ENCODE measurements at regions not wholly inside any gene's neighbourhood (a gene's known extent, or its start where the extent isn't known, plus 50 kb on each side); places are given as distances from the start of the nearest gene placed in this dataset.

DNA sequence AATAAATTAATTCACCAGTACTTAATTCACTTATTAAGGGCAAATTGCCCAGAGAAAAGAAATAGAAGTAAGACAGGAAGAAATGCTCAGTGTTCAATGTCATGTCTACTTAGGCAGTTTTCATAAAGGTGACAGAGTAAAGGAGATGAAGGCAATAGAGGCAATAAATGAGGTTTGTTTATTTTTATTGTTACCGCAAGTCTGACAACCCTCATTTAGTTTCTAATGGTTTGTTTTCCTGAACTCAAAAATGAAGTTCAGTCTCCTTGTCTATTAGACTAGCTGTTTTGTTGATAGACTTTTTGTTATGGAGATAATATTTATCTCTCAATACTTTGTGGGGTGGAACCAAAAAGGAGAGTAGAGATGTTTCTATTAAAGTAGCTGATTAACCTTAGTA is 258.3 kb downstream of the C3orf38 start:
- H3K36me3 ChIP-seq (ENCODE audit: control insufficient read depth in 2 of 2, insufficient read depth in 2 of 2, low read length in 2 of 2): no peaks in the 10 kb centered on the region
- H3K9ac ChIP-seq (ENCODE audit: low read length in 2 of 2): no peak overlapping the region
- no peak overlapping the region for H3K4me3 ChIP-seq (ENCODE audit: low read length in 2 of 2)
- H3K4me1 ChIP-seq (ENCODE audit: control insufficient read depth, insufficient read depth, low read length): no peaks in the 10 kb centered on the region
- H3K9me3 ChIP-seq (ENCODE audit: control insufficient read depth in 2 of 2, low read length in 2 of 2): no peaks in the 10 kb centered on the region
- no peaks in the 10 kb centered on the region for H3K27me3 ChIP-seq (ENCODE audit: control insufficient read depth in 1 of 2, insufficient read depth in 2 of 2, low read length in 2 of 2)
- H3K27ac ChIP-seq (ENCODE audit: low read length): no peak overlapping the region

DNA sequence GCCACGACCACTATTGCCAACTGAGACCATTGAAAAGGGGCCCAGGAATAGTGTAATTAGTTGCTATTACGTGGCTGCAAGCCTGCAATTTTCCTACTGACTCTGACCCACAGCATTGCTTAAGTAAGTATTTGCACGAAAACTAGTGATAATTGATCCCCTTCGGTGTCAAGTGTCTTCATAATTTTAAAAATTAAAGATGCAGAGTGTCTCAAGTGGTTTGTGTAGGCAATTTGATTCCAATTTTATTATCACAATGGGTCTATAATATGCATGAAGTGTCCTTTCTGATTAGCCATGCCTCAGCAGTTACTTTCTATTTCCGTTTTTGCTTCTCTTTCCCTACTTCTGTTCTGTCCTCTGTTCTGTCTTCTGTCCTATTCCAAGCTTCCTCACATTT is 259.2 kb downstream of the C3orf38 start:
- Histone ChIP-seq H3K27ac (ENCODE audit: low read length) (no peak overlapping the region), H3K27me3 (ENCODE audit: control insufficient read depth in 1 of 2, insufficient read depth in 2 of 2, low read length in 2 of 2) (no peaks in the 10 kb centered on the region), H3K36me3 (ENCODE audit: control insufficient read depth in 2 of 2, insufficient read depth in 2 of 2, low read length in 2 of 2) (no peaks in the 10 kb centered on the region), H3K9ac (ENCODE audit: low read length in 2 of 2) (no peak overlapping the region), H3K4me1 (ENCODE audit: control insufficient read depth, insufficient read depth, low read length) (no peaks in the 10 kb centered on the region), H3K9me3 (ENCODE audit: control insufficient read depth in 2 of 2, low read length in 2 of 2) (no peaks in the 10 kb centered on the region), H3K4me3 (ENCODE audit: low read length in 2 of 2) (no peak overlapping the region)

GRCh38 chr3:88410259-88410658 is 260.5 kb downstream of the C3orf38 start:
- Histone ChIP-seq H3K36me3 (ENCODE audit: control insufficient read depth in 2 of 2, insufficient read depth in 2 of 2, low read length in 2 of 2) (no peaks in the 10 kb centered on the region), H3K27ac (ENCODE audit: low read length) (no peak overlapping the region), H3K4me3 (ENCODE audit: low read length in 2 of 2) (no peak overlapping the region), H3K4me1 (ENCODE audit: control insufficient read depth, insufficient read depth, low read length) (no peaks in the 10 kb centered on the region), H3K9me3 (ENCODE audit: control insufficient read depth in 2 of 2, low read length in 2 of 2) (no peaks in the 10 kb centered on the region), H3K9ac (ENCODE audit: low read length in 2 of 2) (no peak overlapping the region), H3K27me3 (ENCODE audit: control insufficient read depth in 1 of 2, insufficient read depth in 2 of 2, low read length in 2 of 2) (no peaks in the 10 kb centered on the region)

- Histone ChIP-seq H3K27ac (ENCODE audit: low read length) (no peak overlapping the region), H3K27me3 (ENCODE audit: control insufficient read depth in 1 of 2, insufficient read depth in 2 of 2, low read length in 2 of 2) (no peaks in the 10 kb centered on the region), H3K36me3 (ENCODE audit: control insufficient read depth in 2 of 2, insufficient read depth in 2 of 2, low read length in 2 of 2) (no peaks in the 10 kb centered on the region), H3K9me3 (ENCODE audit: control insufficient read depth in 2 of 2, low read length in 2 of 2) (no peaks in the 10 kb centered on the region), H3K9ac (ENCODE audit: low read length in 2 of 2) (no peak overlapping the region), H3K4me3 (ENCODE audit: low read length in 2 of 2) (no peak overlapping the region), H3K4me1 (ENCODE audit: control insufficient read depth, insufficient read depth, low read length) (no peaks in the 10 kb centered on the region)
Observed at GRCh38 chr3:88412346-88412745, 262.6 kb downstream of the C3orf38 start.

DNA sequence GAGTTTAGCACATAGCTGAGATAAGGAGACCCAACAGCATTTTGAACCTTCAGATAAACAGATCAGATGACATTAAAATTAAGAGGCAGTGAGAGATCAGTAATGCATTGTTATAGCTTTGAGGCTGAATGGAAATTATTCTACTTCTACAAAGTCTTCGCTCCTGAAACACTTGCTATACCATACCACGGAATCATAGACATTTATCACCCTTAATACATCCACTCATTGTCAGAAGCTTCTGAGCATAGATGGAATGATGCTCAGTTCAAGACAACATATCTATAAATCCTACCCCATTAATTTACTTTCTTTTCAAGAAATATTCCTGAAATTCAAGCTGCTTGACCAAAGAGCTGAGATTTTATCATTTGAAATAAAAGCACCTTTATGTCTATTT is 266.7 kb downstream of the C3orf38 start:
- no peak overlapping the region for H3K9ac ChIP-seq (ENCODE audit: low read length in 2 of 2)
- no peaks in the 10 kb centered on the region for H3K9me3 ChIP-seq (ENCODE audit: control insufficient read depth in 2 of 2, low read length in 2 of 2)
- H3K4me3 ChIP-seq (ENCODE audit: low read length in 2 of 2): no peak overlapping the region
- H3K27ac ChIP-seq (ENCODE audit: low read length): no peak overlapping the region
- no peaks in the 10 kb centered on the region for H3K36me3 ChIP-seq (ENCODE audit: control insufficient read depth in 2 of 2, insufficient read depth in 2 of 2, low read length in 2 of 2)
- no peaks in the 10 kb centered on the region for H3K27me3 ChIP-seq (ENCODE audit: control insufficient read depth in 1 of 2, insufficient read depth in 2 of 2, low read length in 2 of 2)
- no peaks in the 10 kb centered on the region for H3K4me1 ChIP-seq (ENCODE audit: control insufficient read depth, insufficient read depth, low read length)

DNA sequence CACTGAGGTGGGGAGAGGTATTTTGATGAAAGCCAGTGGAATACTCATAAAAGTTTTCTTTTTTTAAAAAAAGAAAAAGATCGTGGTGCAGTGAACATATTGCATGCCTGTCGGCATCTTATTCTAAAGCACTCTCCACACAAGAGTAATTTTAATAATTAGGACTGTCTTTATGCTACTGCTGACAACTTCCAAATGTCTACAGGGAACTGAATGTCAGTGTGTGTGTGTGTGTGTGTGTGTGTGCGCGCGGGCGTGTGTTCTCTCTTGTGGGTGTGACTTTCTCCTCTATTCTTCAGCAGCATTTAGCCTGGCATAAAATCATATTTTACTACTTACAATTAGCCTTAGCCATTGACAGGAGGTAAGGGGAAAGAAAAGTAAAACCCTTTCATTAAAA is 268.5 kb downstream of the C3orf38 start:
- no peak overlapping the region for H3K27ac ChIP-seq (ENCODE audit: low read length)
- H3K9me3 ChIP-seq (ENCODE audit: control insufficient read depth in 2 of 2, low read length in 2 of 2): no peaks in the 10 kb centered on the region
- no peaks in the 10 kb centered on the region for H3K4me1 ChIP-seq (ENCODE audit: control insufficient read depth, insufficient read depth, low read length)
- no peak overlapping the region for H3K4me3 ChIP-seq (ENCODE audit: low read length in 2 of 2)
- H3K27me3 ChIP-seq (ENCODE audit: control insufficient read depth in 1 of 2, insufficient read depth in 2 of 2, low read length in 2 of 2): no peaks in the 10 kb centered on the region
- no peak overlapping the region for H3K9ac ChIP-seq (ENCODE audit: low read length in 2 of 2)
- no peaks in the 10 kb centered on the region for H3K36me3 ChIP-seq (ENCODE audit: control insufficient read depth in 2 of 2, insufficient read depth in 2 of 2, low read length in 2 of 2)

GRCh38 chr3:88433568-88433967 is 283.8 kb downstream of the C3orf38 start:
- H3K9me3 ChIP-seq (ENCODE audit: control insufficient read depth in 2 of 2, low read length in 2 of 2): no peaks in the 10 kb centered on the region
- H3K4me1 ChIP-seq (ENCODE audit: control insufficient read depth, insufficient read depth, low read length): no peaks in the 10 kb centered on the region
- H3K4me3 ChIP-seq (ENCODE audit: low read length in 2 of 2): no peak overlapping the region
- no peaks in the 10 kb centered on the region for H3K27me3 ChIP-seq (ENCODE audit: control insufficient read depth in 1 of 2, insufficient read depth in 2 of 2, low read length in 2 of 2)
- no peak overlapping the region for H3K27ac ChIP-seq (ENCODE audit: low read length)
- H3K9ac ChIP-seq (ENCODE audit: low read length in 2 of 2): no peak overlapping the region
- H3K36me3 ChIP-seq (ENCODE audit: control insufficient read depth in 2 of 2, insufficient read depth in 2 of 2, low read length in 2 of 2): no peaks in the 10 kb centered on the region

- Histone ChIP-seq H3K4me3 (ENCODE audit: low read length in 2 of 2) (no peak overlapping the region), H3K27ac (ENCODE audit: low read length) (no peak overlapping the region), H3K4me1 (ENCODE audit: control insufficient read depth, insufficient read depth, low read length) (no peaks in the 10 kb centered on the region), H3K9me3 (ENCODE audit: control insufficient read depth in 2 of 2, low read length in 2 of 2) (no peaks in the 10 kb centered on the region), H3K27me3 (ENCODE audit: control insufficient read depth in 1 of 2, insufficient read depth in 2 of 2, low read length in 2 of 2) (no peaks in the 10 kb centered on the region), H3K36me3 (ENCODE audit: control insufficient read depth in 2 of 2, insufficient read depth in 2 of 2, low read length in 2 of 2) (no peaks in the 10 kb centered on the region), H3K9ac (ENCODE audit: low read length in 2 of 2) (no peak overlapping the region)
Observed at GRCh38 chr3:88434001-88434400, 284.2 kb downstream of the C3orf38 start.

GRCh38 chr3:88440701-88441100 is 290.9 kb downstream of the C3orf38 start:
- Histone ChIP-seq H3K4me1 (ENCODE audit: control insufficient read depth, insufficient read depth, low read length) (no peaks in the 10 kb centered on the region), H3K9ac (ENCODE audit: low read length in 2 of 2) (no peak overlapping the region), H3K36me3 (ENCODE audit: control insufficient read depth in 2 of 2, insufficient read depth in 2 of 2, low read length in 2 of 2) (no peaks in the 10 kb centered on the region), H3K9me3 (ENCODE audit: control insufficient read depth in 2 of 2, low read length in 2 of 2) (no peaks in the 10 kb centered on the region), H3K27ac (ENCODE audit: low read length) (no peak overlapping the region), H3K27me3 (ENCODE audit: control insufficient read depth in 1 of 2, insufficient read depth in 2 of 2, low read length in 2 of 2) (no peaks in the 10 kb centered on the region), H3K4me3 (ENCODE audit: low read length in 2 of 2) (no peak overlapping the region)

DNA sequence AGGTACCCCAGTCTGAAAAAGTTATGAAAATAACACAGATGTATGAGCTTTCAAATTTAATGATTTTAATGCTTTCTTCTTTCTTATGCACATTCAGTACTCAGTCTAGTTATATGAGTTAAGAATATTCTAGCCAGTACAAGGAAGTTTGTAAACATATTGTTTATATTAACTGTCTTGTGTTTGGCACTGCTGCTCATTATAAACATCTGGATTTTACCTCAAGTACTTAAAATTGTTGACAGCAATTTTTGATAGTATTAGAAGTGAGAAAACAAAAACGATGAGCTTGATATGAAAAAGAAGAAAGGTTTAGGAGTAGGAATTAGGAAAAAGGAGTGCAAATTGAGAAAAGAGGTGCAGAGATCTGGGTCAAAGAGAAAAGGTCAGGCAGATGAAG is 293.3 kb downstream of the C3orf38 start:
- H3K36me3 ChIP-seq (ENCODE audit: control insufficient read depth in 2 of 2, insufficient read depth in 2 of 2, low read length in 2 of 2): no peaks in the 10 kb centered on the region
- H3K9me3 ChIP-seq (ENCODE audit: control insufficient read depth in 2 of 2, low read length in 2 of 2): no peaks in the 10 kb centered on the region
- no peaks in the 10 kb centered on the region for H3K4me1 ChIP-seq (ENCODE audit: control insufficient read depth, insufficient read depth, low read length)
- H3K27me3 ChIP-seq (ENCODE audit: control insufficient read depth in 1 of 2, insufficient read depth in 2 of 2, low read length in 2 of 2): no peaks in the 10 kb centered on the region
- no peak overlapping the region for H3K27ac ChIP-seq (ENCODE audit: low read length)
- no peak overlapping the region for H3K4me3 ChIP-seq (ENCODE audit: low read length in 2 of 2)
- no peak overlapping the region for H3K9ac ChIP-seq (ENCODE audit: low read length in 2 of 2)

GRCh38 chr3:88444251-88444650 is 294.5 kb downstream of the C3orf38 start:
- Histone ChIP-seq H3K4me3 (ENCODE audit: low read length in 2 of 2) (no peak overlapping the region), H3K27me3 (ENCODE audit: control insufficient read depth in 1 of 2, insufficient read depth in 2 of 2, low read length in 2 of 2) (no peaks in the 10 kb centered on the region), H3K9me3 (ENCODE audit: control insufficient read depth in 2 of 2, low read length in 2 of 2) (no peaks in the 10 kb centered on the region), H3K4me1 (ENCODE audit: control insufficient read depth, insufficient read depth, low read length) (no peaks in the 10 kb centered on the region), H3K36me3 (ENCODE audit: control insufficient read depth in 2 of 2, insufficient read depth in 2 of 2, low read length in 2 of 2) (no peaks in the 10 kb centered on the region), H3K27ac (ENCODE audit: low read length) (no peak overlapping the region), H3K9ac (ENCODE audit: low read length in 2 of 2) (no peak overlapping the region)

DNA sequence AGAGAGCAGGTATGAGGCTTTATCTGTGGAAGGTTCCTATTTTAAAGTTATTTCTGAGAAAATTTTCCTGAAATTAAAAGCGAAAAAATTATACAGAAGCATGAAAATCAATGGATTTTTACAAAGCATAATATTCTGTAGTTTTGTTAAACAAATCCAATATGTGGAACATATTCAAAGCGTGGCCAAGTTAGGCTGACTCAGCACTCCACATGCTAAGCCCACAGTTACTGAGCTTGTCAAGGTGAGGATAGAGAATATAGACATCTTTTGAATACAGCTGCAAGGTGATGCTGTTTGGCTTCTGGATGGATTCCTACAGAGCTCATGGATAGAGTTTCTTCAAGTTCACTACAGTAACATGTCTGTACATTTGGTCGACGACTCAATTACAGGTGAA is 302.5 kb downstream of the C3orf38 start:
- Histone ChIP-seq H3K27ac (ENCODE audit: low read length) (no peak overlapping the region), H3K4me3 (ENCODE audit: low read length in 2 of 2) (no peak overlapping the region), H3K9ac (ENCODE audit: low read length in 2 of 2) (no peak overlapping the region), H3K36me3 (ENCODE audit: control insufficient read depth in 2 of 2, insufficient read depth in 2 of 2, low read length in 2 of 2) (no peaks in the 10 kb centered on the region), H3K27me3 (ENCODE audit: control insufficient read depth in 1 of 2, insufficient read depth in 2 of 2, low read length in 2 of 2) (no peaks in the 10 kb centered on the region), H3K9me3 (ENCODE audit: control insufficient read depth in 2 of 2, low read length in 2 of 2) (no peaks in the 10 kb centered on the region), H3K4me1 (ENCODE audit: control insufficient read depth, insufficient read depth, low read length) (no peaks in the 10 kb centered on the region)
